ENCODE measurements at regions not wholly inside any gene's neighbourhood (a gene's known extent, or its start where the extent isn't known, plus 50 kb on each side); places are given as distances from the start of the nearest gene placed in this dataset.

- TF ChIP-seq HNF4G (IDR thresholded peaks at IDR 0.05) (no peak), JUND (IDR thresholded peaks at IDR 0.05) (no peak)
- no peak for DNase-seq (ENCODE audit: low spot score)
- Histone ChIP-seq H3K4me3 (ENCODE audit: low read depth in 1 of 3, low read length in 3 of 3) (no peak overlapping the region), H3K36me3 (ENCODE audit: control insufficient read depth in 4 of 4, insufficient read depth in 3 of 4, low read depth in 1 of 4, low read length in 3 of 4) (no peaks in the 10 kb centered on the region), H3K4me1 (ENCODE audit: control insufficient read depth in 4 of 4, insufficient read depth in 4 of 4, low read length in 3 of 4) (no peaks in the 10 kb centered on the region), H3K27me3 (ENCODE audit: control insufficient read depth in 4 of 4, insufficient read depth in 4 of 4, low read length in 3 of 4) (no peaks in the 10 kb centered on the region), H3K27ac (ENCODE audit: low read depth in 1 of 2, low read length in 2 of 2) (no peak overlapping the region), H3K9ac (ENCODE audit: low read depth in 1 of 2, low read length in 2 of 2) (no peak overlapping the region), H3K9me3 (ENCODE audit: control insufficient read depth in 4 of 4, low read length in 3 of 4) (peaks cover 0 to 12% (median 6%) of the 10 kb centered on the region in 4 donors)
- WGBS = 53% methylated on average over 14 of the region's 14 CpGs
Observed at GRCh38 chr12:34388636-34389377, 366.5 kb downstream of the ALG10 start.

- H3K36me3 ChIP-seq (ENCODE audit: control insufficient read depth in 4 of 4, insufficient read depth in 3 of 4, low read depth in 1 of 4, low read length in 3 of 4) = no peaks in the 10 kb centered on the region
- TF ChIP-seq YY1 (IDR thresholded peaks at IDR 0.05) = no peak
- TF ChIP-seq ATF3 (IDR thresholded peaks at IDR 0.05) = no peak
- no peak for TF ChIP-seq NR2F2 (IDR thresholded peaks at IDR 0.05)
- no peak for TF ChIP-seq HNF4A (conservative IDR thresholded peaks at IDR 0.05)
- TF ChIP-seq FOXA1 (IDR thresholded peaks at IDR 0.05) = no peak
- no peak for TF ChIP-seq FOXA2 (IDR thresholded peaks at IDR 0.05)
- TF ChIP-seq JUND (IDR thresholded peaks at IDR 0.05) = no peak
- TF ChIP-seq REST (IDR thresholded peaks at IDR 0.05) = no peak
- TF ChIP-seq SP1 (IDR thresholded peaks at IDR 0.05) = no peak
- TF ChIP-seq TAF1 (conservative IDR thresholded peaks at IDR 0.05) = no peak
- no peak for TF ChIP-seq RXRA (IDR thresholded peaks at IDR 0.05)
- no peak for TF ChIP-seq RAD21 (IDR thresholded peaks at IDR 0.05)
- TF ChIP-seq MAX (IDR thresholded peaks at IDR 0.05) = no peak
- TF ChIP-seq EGR1 (IDR thresholded peaks at IDR 0.05; ENCODE audit: low read depth in 2 of 2) = no peak
- no peak for TF ChIP-seq GABPA (IDR thresholded peaks at IDR 0.05 in 1 of 2, conservative IDR thresholded peaks at IDR 0.05 in 1 of 2)
- TF ChIP-seq ZBTB33 (IDR thresholded peaks at IDR 0.05) = no peak
- TF ChIP-seq CTCF (IDR thresholded peaks at IDR 0.05; ENCODE audit: low read depth, low read length, missing input control) = no peak
- TF ChIP-seq HNF4G (IDR thresholded peaks at IDR 0.05) = no peak
- DNase-seq (ENCODE audit: low spot score) = no peak
- H3K27ac ChIP-seq (ENCODE audit: low read depth in 1 of 2, low read length in 2 of 2) = no peak overlapping the region
- peaks cover 0 to 12% (median 2%) of the 10 kb centered on the region in 4 donors for H3K9me3 ChIP-seq (ENCODE audit: control insufficient read depth in 4 of 4, low read length in 3 of 4)
- H3K4me3 ChIP-seq (ENCODE audit: low read depth in 1 of 3, low read length in 3 of 3) = no peak overlapping the region
- WGBS = 62% methylated on average over 26 of the region's 26 CpGs
- H3K4me1 ChIP-seq (ENCODE audit: control insufficient read depth in 4 of 4, insufficient read depth in 4 of 4, low read length in 3 of 4) = no peaks in the 10 kb centered on the region
- no peak overlapping the region for H3K9ac ChIP-seq (ENCODE audit: low read depth in 1 of 2, low read length in 2 of 2)
- no peaks in the 10 kb centered on the region for H3K27me3 ChIP-seq (ENCODE audit: control insufficient read depth in 4 of 4, insufficient read depth in 4 of 4, low read length in 3 of 4)
Observed at GRCh38 chr12:34389378-34390170, 367.3 kb downstream of the ALG10 start.
